NCI-H226 (cell line): ENCODE measurements at regions not wholly inside any gene's neighbourhood (a gene's known extent, or its start where the extent isn't known, plus 50 kb on each side); places are given as distances from the start of the nearest gene placed in this dataset.
"Not testable (repeated sequence)": the region's sequence is repeated elsewhere in the genome, so short reads cannot be mapped to it uniquely, and the experiment has no call there.

ENCODE experiments used
- DNase-seq: peaks from one replicate; pipeline ENCODE4 v3.0.0-alpha.2; 2015

GRCh38 chr21:25531538-25532250 is 75.6 kb downstream of the MRPL39 start:
- not testable (repeated sequence) for DNase-seq

GRCh38 chr21:25528515-25528914 is 78.8 kb downstream of the MRPL39 start:
- no peak for DNase-seq

GRCh38 chr21:25518491-25518911 is 88.8 kb downstream of the MRPL39 start:
- peak; percentile 34 for DNase-seq

GRCh38 chr21:25515484-25516405 is 91.5 kb downstream of the MRPL39 start:
- DNase-seq = peak; percentile 57

- no peak for DNase-seq
These were observed 93.5 kb downstream of the MRPL39 start for GRCh38 chr21:25513810-25514209.

GRCh38 chr21:25512095-25513081 is 94.9 kb downstream of the MRPL39 start:
- DNase-seq = no peak

GRCh38 chr21:25509862-25510261 is 97.4 kb downstream of the MRPL39 start:
- no peak for DNase-seq

- DNase-seq = peak; percentile 2
These were observed 98.9 kb downstream of the MRPL39 start for GRCh38 chr21:25508364-25508763.

GRCh38 chr21:25507522-25507921 is 99.8 kb downstream of the MRPL39 start:
- no peak for DNase-seq

GRCh38 chr21:25506887-25507286 is 100.4 kb downstream of the MRPL39 start:
- no peak for DNase-seq

GRCh38 chr21:25506261-25506660 is 101.0 kb downstream of the MRPL39 start:
- DNase-seq = no peak

- DNase-seq = no peak
These were observed 103.3 kb downstream of the MRPL39 start for GRCh38 chr21:25503981-25504380.

- no peak for DNase-seq
These were observed 105.2 kb downstream of the MRPL39 start for GRCh38 chr21:25501996-25502665.

GRCh38 chr21:25501462-25501861 is 105.8 kb downstream of the MRPL39 start:
- DNase-seq = no peak

GRCh38 chr21:25500598-25500997 is 106.7 kb downstream of the MRPL39 start:
- no peak for DNase-seq

GRCh38 chr21:25496825-25497482 is 110.3 kb downstream of the MRPL39 start:
- no peak for DNase-seq

- DNase-seq = no peak
These were observed 112.5 kb downstream of the MRPL39 start for GRCh38 chr21:25494804-25495203.

GRCh38 chr21:25493722-25494121 is 113.6 kb downstream of the MRPL39 start:
- no peak for DNase-seq

- DNase-seq = no peak
These were observed 116.0 kb downstream of the MRPL39 start for GRCh38 chr21:25491267-25491666.

- DNase-seq = no peak
These were observed 116.5 kb downstream of the MRPL39 start for GRCh38 chr21:25490742-25491141.

- DNase-seq = no peak
These were observed 117.6 kb downstream of the MRPL39 start for GRCh38 chr21:25489673-25490072.
